GM19455 (cell line): ENCODE measurements at regions not wholly inside any gene's neighbourhood (a gene's known extent, or its start where the extent isn't known, plus 50 kb on each side); places are given as distances from the start of the nearest gene placed in this dataset.

Source experiments
- ATAC-seq: cut with Tn5 transposase; IDR thresholded peaks from one replicate; pipeline ENCODE4 v1.9.1; 2021; ENCODE audit not compliant: unreplicated experiment

- ATAC-seq = no peak
Observed at GRCh38 chr6:90722648-90723047, 135.8 kb upstream of the MAP3K7 start.

GRCh38 chr6:90720404-90720803 is 133.5 kb upstream of the MAP3K7 start:
- no peak for ATAC-seq

DNA sequence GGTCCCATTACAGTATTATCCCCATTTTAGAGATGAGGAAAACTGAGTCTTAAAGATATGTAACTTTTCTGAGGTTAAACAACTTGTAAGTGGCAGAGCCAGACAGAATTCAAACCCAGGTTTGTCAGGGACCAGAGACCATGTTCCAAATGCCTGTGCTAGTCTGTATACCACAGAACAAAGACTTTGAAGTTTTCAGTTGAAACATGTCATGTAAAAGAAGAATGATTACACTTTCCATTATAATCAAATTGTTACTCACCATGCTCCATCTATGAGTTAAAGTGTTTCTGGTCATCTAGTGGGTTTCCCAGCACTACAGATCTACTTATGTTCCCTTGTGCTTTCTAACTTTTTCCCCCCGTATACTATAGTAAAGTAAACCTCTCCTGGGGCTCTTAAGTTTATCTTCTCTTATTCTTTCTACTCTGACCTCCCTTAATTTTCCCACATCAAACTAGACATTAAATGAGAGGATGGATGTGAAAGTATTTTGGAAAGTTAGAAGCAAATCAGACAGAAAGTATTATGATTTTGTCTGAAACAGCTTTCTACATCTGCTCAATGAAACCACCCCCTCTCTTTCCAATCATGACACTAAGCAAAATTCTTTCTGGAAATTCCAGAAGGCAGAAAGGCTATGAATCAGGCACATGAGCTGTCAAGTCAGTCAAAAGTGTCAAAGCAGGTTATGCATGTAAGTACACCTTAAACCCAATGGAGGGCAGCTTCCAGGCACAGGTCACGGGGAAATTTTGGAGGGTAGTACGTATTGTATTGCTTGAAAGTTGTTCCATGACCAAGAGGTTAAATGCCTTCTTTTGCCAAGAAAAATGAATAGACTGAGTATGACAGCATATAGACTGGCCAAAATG is 132.7 kb upstream of the MAP3K7 start:
- no peak for ATAC-seq

- ATAC-seq = no peak
Observed at GRCh38 chr6:90716376-90716775, 129.5 kb upstream of the MAP3K7 start.

GRCh38 chr6:90715093-90715655 is 128.3 kb upstream of the MAP3K7 start:
- no peak for ATAC-seq

DNA sequence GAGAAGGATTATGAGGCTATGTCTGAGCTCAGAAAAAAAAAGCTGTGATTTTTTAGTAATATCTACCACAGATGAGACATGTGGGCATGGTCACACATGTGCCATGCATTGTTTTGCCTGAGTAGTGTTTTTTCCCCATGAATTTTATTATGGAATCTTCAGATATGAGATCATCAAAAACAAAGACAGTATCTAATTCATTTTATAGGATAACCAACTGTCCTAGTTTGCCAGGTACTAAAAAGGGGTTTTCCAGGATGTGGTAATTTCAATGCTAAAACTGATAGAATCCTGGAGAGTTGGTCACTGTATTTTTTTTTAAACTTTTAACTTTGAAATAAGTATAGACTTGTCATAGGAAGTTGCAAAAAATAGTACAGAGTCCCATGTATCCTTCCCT is 127.4 kb upstream of the MAP3K7 start:
- ATAC-seq = no peak

DNA sequence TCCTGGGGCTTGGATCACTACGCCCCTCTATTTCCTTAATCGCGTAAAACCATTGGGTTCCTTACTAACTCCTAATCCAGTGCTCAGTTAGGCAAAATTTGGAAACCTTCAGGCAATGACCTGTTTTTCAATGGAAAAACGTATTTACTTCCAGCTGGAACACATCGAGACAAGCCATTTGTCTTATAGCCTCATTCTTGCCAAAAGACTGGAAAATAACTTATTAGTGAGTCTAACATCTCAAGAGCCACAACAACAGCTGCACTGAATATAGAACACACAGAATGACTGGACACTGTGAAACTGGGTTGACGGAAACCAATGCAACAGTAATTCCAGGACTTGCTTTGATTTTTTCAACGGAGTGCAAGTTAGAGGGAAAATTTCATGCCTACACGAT is 125.2 kb upstream of the MAP3K7 start:
- no peak for ATAC-seq

- no peak for ATAC-seq
Observed at GRCh38 chr6:90709431-90709996, 122.6 kb upstream of the MAP3K7 start.

GRCh38 chr6:90708206-90708737 is 121.4 kb upstream of the MAP3K7 start:
- no peak for ATAC-seq

GRCh38 chr6:90707246-90707645 is 120.4 kb upstream of the MAP3K7 start:
- no peak for ATAC-seq

GRCh38 chr6:90703336-90703735 is 116.5 kb upstream of the MAP3K7 start:
- no peak for ATAC-seq

- no peak for ATAC-seq
Observed at GRCh38 chr6:90701926-90702325, 115.1 kb upstream of the MAP3K7 start.

GRCh38 chr6:90701146-90701781 is 114.4 kb upstream of the MAP3K7 start:
- no peak for ATAC-seq

DNA sequence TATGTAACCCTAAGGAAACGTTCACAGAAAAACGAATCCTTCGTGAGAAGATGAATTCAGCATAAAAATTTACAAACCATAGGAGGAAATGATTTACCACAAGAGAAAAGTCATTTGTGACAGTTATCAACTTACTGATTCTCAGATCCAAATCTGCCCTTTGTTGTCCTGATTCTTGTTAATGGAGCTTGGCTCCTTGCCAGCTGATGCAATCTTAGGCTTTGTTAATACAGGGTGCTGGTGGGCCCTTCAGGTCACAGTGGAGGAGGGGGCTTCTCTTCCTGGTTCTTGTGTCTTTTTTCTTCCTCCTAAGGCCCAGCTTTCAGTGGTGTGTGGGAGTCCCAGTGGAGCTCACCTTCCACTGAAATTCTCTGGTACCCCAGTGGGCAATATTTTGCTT is 108.4 kb upstream of the MAP3K7 start:
- ATAC-seq = no peak

- ATAC-seq = no peak
Observed at GRCh38 chr6:90694802-90695201, 107.9 kb upstream of the MAP3K7 start.

DNA sequence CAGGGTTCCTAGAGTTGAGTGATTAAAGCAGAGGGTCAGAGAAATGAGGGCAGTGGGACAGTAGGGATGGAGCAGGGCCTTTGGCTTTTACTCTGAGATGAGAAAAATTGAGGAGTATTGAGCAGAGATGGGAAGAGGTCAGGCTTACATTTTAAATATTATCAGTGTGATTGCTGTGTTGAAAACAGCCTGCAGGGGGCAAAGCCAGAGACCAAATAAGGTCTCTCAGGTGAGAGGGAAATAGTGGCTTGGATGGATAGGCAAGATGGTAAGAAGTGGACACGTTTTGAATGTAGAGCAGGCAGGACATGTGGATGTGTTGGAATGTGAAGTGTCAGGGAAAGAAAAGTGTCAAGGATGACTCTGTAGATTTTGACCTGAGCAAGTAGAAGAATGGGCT is 105.0 kb upstream of the MAP3K7 start:
- no peak for ATAC-seq

DNA sequence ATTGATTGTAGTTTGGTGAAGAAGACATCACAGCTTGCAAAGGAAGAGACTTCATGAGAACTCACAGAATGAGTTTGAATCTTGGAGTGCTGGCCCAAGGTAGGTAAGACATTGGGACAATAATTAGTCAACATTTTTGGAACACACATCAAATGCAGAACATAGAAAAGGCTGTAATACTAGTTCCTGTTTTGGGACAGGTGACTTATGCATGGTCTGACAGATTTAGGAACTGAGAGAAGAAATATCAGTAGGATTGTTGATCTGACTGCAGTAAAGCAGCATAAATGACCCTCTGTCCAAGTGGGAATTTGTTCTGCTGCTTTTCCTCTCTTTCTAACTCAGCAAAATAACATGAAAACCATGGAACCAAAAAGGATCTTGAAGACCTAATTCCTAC is 102.3 kb upstream of the MAP3K7 start:
- no peak for ATAC-seq

DNA sequence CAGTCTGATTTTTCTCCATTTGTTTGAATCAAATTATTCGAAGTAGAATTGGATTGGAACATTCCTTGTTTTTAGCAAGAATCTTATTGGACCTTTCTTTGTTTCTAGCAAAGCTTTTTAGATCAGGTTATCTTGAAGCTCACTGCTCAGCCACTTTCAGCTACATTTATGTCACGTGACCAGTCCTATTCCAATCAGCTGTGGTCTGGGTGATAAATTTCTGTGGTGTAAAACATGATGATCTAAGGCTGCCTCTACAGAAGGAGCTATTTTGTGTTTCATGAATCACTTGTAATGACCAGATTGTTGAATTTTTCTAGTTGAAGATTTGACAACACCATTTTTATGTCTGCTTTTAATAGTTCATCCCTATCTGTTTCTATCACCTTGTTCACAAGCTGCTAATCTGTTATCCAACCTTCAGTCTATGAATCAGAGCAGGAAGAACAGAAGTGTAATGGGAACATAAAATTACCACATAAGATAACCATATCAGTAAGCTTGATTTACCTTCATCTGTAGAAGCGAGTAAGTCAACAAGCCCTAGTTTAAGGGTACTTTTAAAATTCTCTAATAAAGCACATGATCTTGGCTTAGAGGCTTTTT is 101.0 kb upstream of the MAP3K7 start:
- no peak for ATAC-seq

DNA sequence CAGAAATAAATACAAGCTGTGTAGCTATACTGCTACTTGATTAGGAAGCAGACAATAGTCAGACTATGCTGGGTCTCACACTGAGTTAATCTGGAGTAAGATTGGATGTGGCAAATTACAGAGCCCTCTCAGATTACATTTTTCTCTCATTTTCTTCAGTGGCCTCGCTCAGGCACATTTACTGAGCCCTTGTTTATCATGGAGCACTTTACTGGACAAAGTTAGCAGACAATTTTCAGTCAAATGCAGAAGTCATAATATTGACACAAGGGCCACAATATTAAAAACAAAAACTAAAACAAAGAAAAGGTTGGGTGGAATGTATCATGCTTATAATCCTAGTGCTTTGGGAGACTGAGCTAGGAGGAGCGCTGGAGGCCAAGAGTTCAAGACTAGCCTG is 95.0 kb upstream of the MAP3K7 start:
- no peak for ATAC-seq

- no peak for ATAC-seq
Observed at GRCh38 chr6:90678049-90678779, 91.3 kb upstream of the MAP3K7 start.

DNA sequence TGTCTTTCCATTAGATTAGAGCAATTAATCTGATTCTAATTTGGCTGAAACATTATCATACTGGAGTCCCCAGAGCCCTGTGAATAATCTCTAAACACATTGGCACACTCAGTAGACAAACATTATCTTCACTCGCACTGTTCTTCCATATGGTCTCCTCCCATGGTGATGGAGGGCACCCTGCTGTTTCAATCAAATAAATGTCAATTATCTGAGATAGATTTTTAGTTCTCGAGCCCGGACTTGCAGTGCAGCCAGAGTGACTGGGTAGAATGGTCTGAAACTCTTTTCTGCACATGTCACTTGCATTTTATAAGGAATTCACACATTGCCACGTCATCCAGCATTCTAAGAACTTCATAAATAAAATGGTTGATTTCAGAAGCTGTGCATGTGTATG is 90.6 kb upstream of the MAP3K7 start:
- no peak for ATAC-seq
